ENCODE measurements at regions not wholly inside any gene's neighbourhood (a gene's known extent, or its start where the extent isn't known, plus 50 kb on each side); places are given as distances from the start of the nearest gene placed in this dataset.

DNA sequence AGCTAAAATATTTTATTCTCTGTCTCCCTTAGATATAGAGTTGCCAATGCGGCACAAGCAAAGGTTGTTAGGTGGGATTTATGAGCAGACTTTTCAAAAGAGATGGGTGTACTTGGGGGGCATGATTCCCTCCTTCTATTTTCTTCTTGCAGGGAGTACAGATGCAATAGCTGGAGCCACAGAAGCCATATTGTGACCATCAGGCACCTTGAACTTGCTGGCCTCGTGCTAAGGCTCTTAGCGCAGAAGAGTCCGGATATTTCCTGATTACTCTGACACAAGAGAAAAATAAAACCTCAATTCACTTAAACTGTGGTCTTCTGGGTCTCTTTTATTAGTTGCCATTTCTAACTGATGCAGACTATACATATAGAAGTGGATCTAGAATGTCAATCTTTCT, 547.4 kb downstream of the MIAT start:
- no peak overlapping the region for H2AK5ac ChIP-seq (ENCODE audit: insufficient read length, low read length)

More for the DNA sequence above, 547.4 kb downstream of the MIAT start:
- H3K23ac ChIP-seq (ENCODE audit: insufficient read length, low read depth, low read length) = no peak overlapping the region
- no peak overlapping the region for H3K18ac ChIP-seq (ENCODE audit: insufficient read length, low read depth, low read length)
- no peaks in the 10 kb centered on the region for H3K9me3 ChIP-seq (ENCODE audit: control insufficient read depth, low read depth, low read length)
- H3K9ac ChIP-seq (ENCODE audit: extremely low read depth, insufficient read length, low read length) = no peak overlapping the region
- no peaks in the 10 kb centered on the region for H4K20me1 ChIP-seq (ENCODE audit: control insufficient read depth, insufficient read depth, insufficient read length)
- H3K4me1 Mint-ChIP-seq = peaks cover 28 to 34% of the 10 kb centered on the region in 2 experiments
- H3K14ac ChIP-seq (ENCODE audit: insufficient read depth, low read length) = no peak overlapping the region
- H3K4ac ChIP-seq (ENCODE audit: low read depth, low read length) = no peak overlapping the region
- no peak overlapping the region for H4K5ac ChIP-seq (ENCODE audit: insufficient read length, low read depth, low read length)
- no peak overlapping the region for H2BK12ac ChIP-seq (ENCODE audit: insufficient read length, low read depth, low read length)
- no peak overlapping the region for H3K4me2 ChIP-seq (ENCODE audit: insufficient read depth, insufficient read length, low read length)
- peaks cover 1% of the 10 kb centered on the region for H3K27me3 Mint-ChIP-seq (ENCODE audit: low read depth)
- H4K8ac ChIP-seq (replicated peaks; ENCODE audit: insufficient read length, low read depth, low read length) = no peak overlapping the region
- H2BK15ac ChIP-seq (ENCODE audit: low read depth, low read length) = no peak overlapping the region
- no peak overlapping the region for H3T11ph ChIP-seq (ENCODE audit: low read length)
- H3K79me1 ChIP-seq (ENCODE audit: insufficient read depth, low read depth, low read length, poor library complexity, severe bottlenecking) = no peaks in the 10 kb centered on the region
- no peak overlapping the region for H2BK20ac ChIP-seq (ENCODE audit: low read depth, low read length, poor library complexity, severe bottlenecking)
- H3K56ac ChIP-seq (ENCODE audit: insufficient read length, low read depth, low read length) = no peak overlapping the region
- no peaks in the 10 kb centered on the region for H3K27me3 ChIP-seq (ENCODE audit: insufficient read depth, low read length)
- no peak overlapping the region for H3K27ac Mint-ChIP-seq
- no peaks in the 10 kb centered on the region for H3K79me2 ChIP-seq (ENCODE audit: insufficient read depth, low read length)
- peaks cover 2% of the 10 kb centered on the region; the same call in 1 of the 2 replicates for H3K4me1 ChIP-seq (ENCODE audit: insufficient read depth, low read length)
- no CpG with 5 or more reads among the region's 4 CpGs for WGBS (ENCODE audit: extremely low coverage, insufficient read length, low lambda C conversion rate)
- TF ChIP-seq, protein P1, sequence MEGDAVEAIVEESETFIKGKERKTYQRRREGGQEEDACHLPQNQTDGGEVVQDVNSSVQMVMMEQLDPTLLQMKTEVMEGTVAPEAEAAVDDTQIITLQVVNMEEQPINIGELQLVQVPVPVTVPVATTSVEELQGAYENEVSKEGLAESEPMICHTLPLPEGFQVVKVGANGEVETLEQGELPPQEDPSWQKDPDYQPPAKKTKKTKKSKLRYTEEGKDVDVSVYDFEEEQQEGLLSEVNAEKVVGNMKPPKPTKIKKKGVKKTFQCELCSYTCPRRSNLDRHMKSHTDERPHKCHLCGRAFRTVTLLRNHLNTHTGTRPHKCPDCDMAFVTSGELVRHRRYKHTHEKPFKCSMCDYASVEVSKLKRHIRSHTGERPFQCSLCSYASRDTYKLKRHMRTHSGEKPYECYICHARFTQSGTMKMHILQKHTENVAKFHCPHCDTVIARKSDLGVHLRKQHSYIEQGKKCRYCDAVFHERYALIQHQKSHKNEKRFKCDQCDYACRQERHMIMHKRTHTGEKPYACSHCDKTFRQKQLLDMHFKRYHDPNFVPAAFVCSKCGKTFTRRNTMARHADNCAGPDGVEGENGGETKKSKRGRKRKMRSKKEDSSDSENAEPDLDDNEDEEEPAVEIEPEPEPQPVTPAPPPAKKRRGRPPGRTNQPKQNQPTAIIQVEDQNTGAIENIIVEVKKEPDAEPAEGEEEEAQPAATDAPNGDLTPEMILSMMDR (conservative IDR thresholded peaks at IDR 0.05) = no peak
- no peak overlapping the region for H2BK5ac ChIP-seq (ENCODE audit: insufficient read length, low read length)
- no peak overlapping the region for H3K4me3 Mint-ChIP-seq
- no peak overlapping the region for H2AFZ ChIP-seq (ENCODE audit: low read length)
- H3K9me3 Mint-ChIP-seq = no peaks in the 10 kb centered on the region; a peak in 1 of 5 replicates
- H3K27ac ChIP-seq (ENCODE audit: insufficient read length, low read depth, low read length) = no peak overlapping the region
- no peaks in the 10 kb centered on the region for H3K23me2 ChIP-seq (ENCODE audit: insufficient read length, low read depth, low read length, poor library complexity, severe bottlenecking)
- no peak overlapping the region for H2BK120ac ChIP-seq (ENCODE audit: low read depth, low read length, poor library complexity, severe bottlenecking)
- no peak overlapping the region for H4K91ac ChIP-seq (ENCODE audit: insufficient read length, low read depth, low read length)
- no peak for DNase-seq
- no peaks in the 10 kb centered on the region for H3K36me3 Mint-ChIP-seq (ENCODE audit: insufficient read depth in 1 of 3, low read depth in 3 of 3)
